OCI-LY7 (cell line): ENCODE measurements at regions not wholly inside any gene's neighbourhood (a gene's known extent, or its start where the extent isn't known, plus 50 kb on each side); places are given as distances from the start of the nearest gene placed in this dataset.

ENCODE experiments used
- BruUV-seq: library from RNA; stranded (reverse); fragments of 400-500 nt; replicated peaks from 2 replicates; lab custom pipeline; 2021; lab: Mats Ljungman, UMichigan
- CTCF ChIA-PET: fragments of 300-600 bp; sonication (Branson Sonifier 250); formaldehyde crosslinking; loops from one replicate; lab custom pipeline; 2022; ENCODE audit warnings: antibody characterized with exemption; ENCODE audit not compliant: unreplicated experiment; lab: Charles Lee
- POLR2A ChIA-PET: fragments of 300-600 bp; sonication (Branson Sonifier 250); formaldehyde crosslinking; loops from one replicate; lab custom pipeline; 2022; ENCODE audit warnings: antibody characterized with exemption; lab: Charles Lee
- DNase-seq: peaks from one replicate; pipeline ENCODE4 v3.0.0-alpha.2; 2015; ENCODE audit warnings: low spot score
- H2AFZ ChIP-seq: fragments of 200-600 bp; sonication (generic), shearing (Covaris generic); 2 replicates; pipeline ENCODE4 v1.6.1; 2014; ENCODE audit warnings: mild to moderate bottlenecking, antibody characterized with exemption, low read length, moderate library complexity
- H3K27ac ChIP-seq: fragments of 200-600 bp; sonication (generic); 2 replicates; pipeline ENCODE4 v1.5.1; 2014; ENCODE audit warnings: mixed run types, low read depth, mild to moderate bottlenecking, moderate library complexity, low read length, inconsistent platforms; ENCODE audit not compliant: poor library complexity, severe bottlenecking
- H3K36me3 ChIP-seq: fragments of 200-600 bp; sonication (generic); 2 replicates; pipeline ENCODE4 v1.6.1; 2014; ENCODE audit warnings: mild to moderate bottlenecking, antibody characterized with exemption, low read length, moderate library complexity, mixed read lengths; ENCODE audit not compliant: insufficient read depth
- H3K4me1 ChIP-seq: fragments of 200-600 bp; sonication (generic); 2 replicates; pipeline ENCODE4 v1.5.1; 2014; ENCODE audit warnings: mild to moderate bottlenecking, low read length; ENCODE audit not compliant: insufficient read depth, poor library complexity, severe bottlenecking
- H3K4me2 ChIP-seq: fragments of 200-600 bp; sonication (generic); 2 replicates; pipeline ENCODE4 v1.6.1; 2014; ENCODE audit warnings: mild to moderate bottlenecking, low read length
- H3K4me3 ChIP-seq: fragments of 200-600 bp; sonication (generic); 2 replicates; pipeline ENCODE4 v1.5.1; 2014; ENCODE audit warnings: mild to moderate bottlenecking, low read depth, low read length; ENCODE audit not compliant: poor library complexity, severe bottlenecking
- H3K79me2 ChIP-seq: fragments of 200-600 bp; sonication (generic); 2 replicates; pipeline ENCODE4 v1.6.1; 2016; ENCODE audit warnings: low read depth, mild to moderate bottlenecking, low read length, moderate library complexity, mixed read lengths; ENCODE audit not compliant: insufficient read depth
- H3K9me2 ChIP-seq: fragments of 200-600 bp; sonication (generic); 2 replicates; pipeline ENCODE4 v1.6.1; 2016; ENCODE audit warnings: mild to moderate bottlenecking, low read length, mixed read lengths; ENCODE audit not compliant: insufficient read depth
- H3K9me3 ChIP-seq: fragments of 200-600 bp; sonication (generic); 2 replicates; pipeline ENCODE4 v1.6.1; 2014; ENCODE audit warnings: mild to moderate bottlenecking, mixed run types, low read length, mixed read lengths
- H4K20me1 ChIP-seq: fragments of 200-600 bp; sonication (generic); 2 replicates; pipeline ENCODE4 v1.6.1; 2014; ENCODE audit warnings: mild to moderate bottlenecking, antibody characterized with exemption, low read length, moderate library complexity, mixed read lengths; ENCODE audit not compliant: insufficient read depth
- CTCF ChIP-seq: fragments of 200-600 bp; sonication (generic); conservative IDR thresholded peaks from 2 replicates; pipeline ENCODE4 v1.5.1; 2014; ENCODE audit warnings: mild to moderate bottlenecking, antibody characterized with exemption, low read length, moderate library complexity, mixed read lengths
- EZH2phosphoT487 ChIP-seq: fragments of 200-600 bp; sonication (generic); IDR thresholded peaks from 2 replicates; pipeline ENCODE4 v1.6.1; 2018; ENCODE audit warnings: low read depth, borderline replicate concordance, mild to moderate bottlenecking, mixed run types, antibody characterized with exemption, low read length, moderate library complexity, mixed read lengths
- intact Hi-C: fragments of 100-400 bp; cut with micrococcal nuclease; formaldehyde crosslinking; loops from one replicate; pipeline ENCODE4 v1.10.0; 2022; ENCODE audit not compliant: unreplicated experiment

- H3K4me2 ChIP-seq = no peak overlapping the region
- no peak overlapping the region for H2AFZ ChIP-seq
- H3K4me3 ChIP-seq = no peak overlapping the region
- H3K36me3 ChIP-seq = no peaks in the 10 kb centered on the region
- intact Hi-C loops = no loop called here
- no peak for TF ChIP-seq EZH2phosphoT487
- no peak for TF ChIP-seq CTCF
- no peaks in the 10 kb centered on the region for H4K20me1 ChIP-seq
- no peaks in the 10 kb centered on the region for H3K9me2 ChIP-seq
- no TSS peak for BruUV-seq
- CTCF ChIA-PET = no interaction called here
- no peaks in the 10 kb centered on the region for H3K9me3 ChIP-seq
- POLR2A ChIA-PET = no interaction called here
- no peaks in the 10 kb centered on the region for H3K4me1 ChIP-seq
- DNase-seq = no peak
- H3K27ac ChIP-seq = no peak overlapping the region
- no peaks in the 10 kb centered on the region for H3K79me2 ChIP-seq
These were observed 420.5 kb upstream of the CPEB2 start for GRCh38 chr4:14581741-14582140.

GRCh38 chr4:14582677-14583076, 419.6 kb upstream of the CPEB2 start:
- ChIA-PET POLR2A (no interaction called here), CTCF (no interaction called here)
- Histone ChIP-seq H4K20me1 (no peaks in the 10 kb centered on the region), H3K4me2 (no peak overlapping the region), H3K4me3 (no peak overlapping the region), H3K79me2 (no peaks in the 10 kb centered on the region), H3K27ac (no peak overlapping the region), H3K4me1 (no peaks in the 10 kb centered on the region), H3K9me2 (no peaks in the 10 kb centered on the region), H3K9me3 (no peaks in the 10 kb centered on the region), H2AFZ (no peak overlapping the region), H3K36me3 (no peaks in the 10 kb centered on the region)
- no TSS peak for BruUV-seq
- no peak for DNase-seq
- intact Hi-C loops = no loop called here
- no peak for TF ChIP-seq EZH2phosphoT487
- no peak for TF ChIP-seq CTCF

GRCh38 chr4:14583331-14583730, 418.9 kb upstream of the CPEB2 start:
- no peaks in the 10 kb centered on the region for H3K9me2 ChIP-seq
- ChIA-PET CTCF (no interaction called here), POLR2A (no interaction called here)
- H3K4me3 ChIP-seq = no peak overlapping the region
- no peaks in the 10 kb centered on the region for H3K36me3 ChIP-seq
- H4K20me1 ChIP-seq = no peaks in the 10 kb centered on the region
- no peak overlapping the region for H3K27ac ChIP-seq
- no peaks in the 10 kb centered on the region for H3K4me1 ChIP-seq
- intact Hi-C loops = no loop called here
- no peak for DNase-seq
- no peaks in the 10 kb centered on the region for H3K79me2 ChIP-seq
- H3K4me2 ChIP-seq = no peak overlapping the region
- no TSS peak for BruUV-seq
- TF ChIP-seq EZH2phosphoT487 = no peak
- TF ChIP-seq CTCF = no peak
- no peak overlapping the region for H2AFZ ChIP-seq
- no peaks in the 10 kb centered on the region for H3K9me3 ChIP-seq
